OCI-LY7 (cell line): ENCODE measurements at regions not wholly inside any gene's neighbourhood (a gene's known extent, or its start where the extent isn't known, plus 50 kb on each side); places are given as distances from the start of the nearest gene placed in this dataset.

Experiments used
- EZH2phosphoT487 ChIP-seq: fragments of 200-600 bp; sonication (generic); IDR thresholded peaks from 2 replicates; pipeline ENCODE4 v1.6.1; 2018; ENCODE audit warnings: low read depth, borderline replicate concordance, mild to moderate bottlenecking, mixed run types, antibody characterized with exemption, low read length, moderate library complexity, mixed read lengths
- TF ChIP-seq, protein P1 (sequence below): fragments of 200-600 bp; sonication (generic); conservative IDR thresholded peaks from 2 replicates; pipeline ENCODE4 v1.5.1; 2014; ENCODE audit warnings: mild to moderate bottlenecking, antibody characterized with exemption, low read length, moderate library complexity, mixed read lengths

DNA sequence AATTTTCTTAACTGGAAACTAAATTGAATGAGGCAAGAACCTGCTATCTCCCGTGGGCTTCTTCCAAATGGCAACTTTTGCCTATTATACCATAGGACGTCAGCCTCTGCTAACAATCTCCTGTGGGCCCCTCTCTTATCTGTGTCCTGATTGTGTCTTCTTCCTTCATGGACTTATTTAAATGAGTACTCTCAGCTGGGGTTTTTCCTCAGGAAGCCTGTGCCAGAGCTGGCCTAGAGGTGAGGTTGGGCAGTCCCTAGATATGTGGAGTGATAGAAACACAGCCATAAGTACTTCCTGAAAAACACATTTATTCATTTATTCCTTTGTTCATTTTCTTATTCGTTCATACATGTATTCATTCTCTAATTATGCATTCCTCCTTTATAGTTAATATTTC lies 712.5 kb upstream of the SLIT2 start:
- TF ChIP-seq, protein P1, sequence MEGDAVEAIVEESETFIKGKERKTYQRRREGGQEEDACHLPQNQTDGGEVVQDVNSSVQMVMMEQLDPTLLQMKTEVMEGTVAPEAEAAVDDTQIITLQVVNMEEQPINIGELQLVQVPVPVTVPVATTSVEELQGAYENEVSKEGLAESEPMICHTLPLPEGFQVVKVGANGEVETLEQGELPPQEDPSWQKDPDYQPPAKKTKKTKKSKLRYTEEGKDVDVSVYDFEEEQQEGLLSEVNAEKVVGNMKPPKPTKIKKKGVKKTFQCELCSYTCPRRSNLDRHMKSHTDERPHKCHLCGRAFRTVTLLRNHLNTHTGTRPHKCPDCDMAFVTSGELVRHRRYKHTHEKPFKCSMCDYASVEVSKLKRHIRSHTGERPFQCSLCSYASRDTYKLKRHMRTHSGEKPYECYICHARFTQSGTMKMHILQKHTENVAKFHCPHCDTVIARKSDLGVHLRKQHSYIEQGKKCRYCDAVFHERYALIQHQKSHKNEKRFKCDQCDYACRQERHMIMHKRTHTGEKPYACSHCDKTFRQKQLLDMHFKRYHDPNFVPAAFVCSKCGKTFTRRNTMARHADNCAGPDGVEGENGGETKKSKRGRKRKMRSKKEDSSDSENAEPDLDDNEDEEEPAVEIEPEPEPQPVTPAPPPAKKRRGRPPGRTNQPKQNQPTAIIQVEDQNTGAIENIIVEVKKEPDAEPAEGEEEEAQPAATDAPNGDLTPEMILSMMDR = no peak
- TF ChIP-seq EZH2phosphoT487 = no peak
